Sigmoid colon (tissue), 3 donors: ENCODE measurements at regions not wholly inside any gene's neighbourhood (a gene's known extent, or its start where the extent isn't known, plus 50 kb on each side); places are given as distances from the start of the nearest gene placed in this dataset.

Experiments used
- POLR2A ChIP-seq, 2 donors: fragments of 450-650 bp; IDR thresholded peaks; one replicate each; pipeline ENCODE4 v1.6.1; 2016; ENCODE audit warnings: antibody characterized with exemption in 2 of 2, mild to moderate bottlenecking in 2 of 2, moderate library complexity in 2 of 2
- TF ChIP-seq, protein P1 (sequence below), 4 experiments: fragments of 450-650 bp in 3 of 4; fragments of 200-600 bp in 1 of 4; IDR thresholded peaks; one replicate each; pipeline ENCODE4 v1.5.1; 2016 to 2019; ENCODE audit warnings: antibody characterized with exemption in 4 of 4, mild to moderate bottlenecking in 3 of 4, moderate library complexity in 2 of 4

- TF ChIP-seq, protein P1, sequence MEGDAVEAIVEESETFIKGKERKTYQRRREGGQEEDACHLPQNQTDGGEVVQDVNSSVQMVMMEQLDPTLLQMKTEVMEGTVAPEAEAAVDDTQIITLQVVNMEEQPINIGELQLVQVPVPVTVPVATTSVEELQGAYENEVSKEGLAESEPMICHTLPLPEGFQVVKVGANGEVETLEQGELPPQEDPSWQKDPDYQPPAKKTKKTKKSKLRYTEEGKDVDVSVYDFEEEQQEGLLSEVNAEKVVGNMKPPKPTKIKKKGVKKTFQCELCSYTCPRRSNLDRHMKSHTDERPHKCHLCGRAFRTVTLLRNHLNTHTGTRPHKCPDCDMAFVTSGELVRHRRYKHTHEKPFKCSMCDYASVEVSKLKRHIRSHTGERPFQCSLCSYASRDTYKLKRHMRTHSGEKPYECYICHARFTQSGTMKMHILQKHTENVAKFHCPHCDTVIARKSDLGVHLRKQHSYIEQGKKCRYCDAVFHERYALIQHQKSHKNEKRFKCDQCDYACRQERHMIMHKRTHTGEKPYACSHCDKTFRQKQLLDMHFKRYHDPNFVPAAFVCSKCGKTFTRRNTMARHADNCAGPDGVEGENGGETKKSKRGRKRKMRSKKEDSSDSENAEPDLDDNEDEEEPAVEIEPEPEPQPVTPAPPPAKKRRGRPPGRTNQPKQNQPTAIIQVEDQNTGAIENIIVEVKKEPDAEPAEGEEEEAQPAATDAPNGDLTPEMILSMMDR (IDR thresholded peaks at IDR 0.05), result no peak
- no peak for TF ChIP-seq POLR2A (IDR thresholded peaks at IDR 0.05)
Measured at GRCh38 chr2:150676747-150677383, 189.4 kb upstream of the RND3 start.
